ENCODE measurements at regions not wholly inside any gene's neighbourhood (a gene's known extent, or its start where the extent isn't known, plus 50 kb on each side); places are given as distances from the start of the nearest gene placed in this dataset.

DNA sequence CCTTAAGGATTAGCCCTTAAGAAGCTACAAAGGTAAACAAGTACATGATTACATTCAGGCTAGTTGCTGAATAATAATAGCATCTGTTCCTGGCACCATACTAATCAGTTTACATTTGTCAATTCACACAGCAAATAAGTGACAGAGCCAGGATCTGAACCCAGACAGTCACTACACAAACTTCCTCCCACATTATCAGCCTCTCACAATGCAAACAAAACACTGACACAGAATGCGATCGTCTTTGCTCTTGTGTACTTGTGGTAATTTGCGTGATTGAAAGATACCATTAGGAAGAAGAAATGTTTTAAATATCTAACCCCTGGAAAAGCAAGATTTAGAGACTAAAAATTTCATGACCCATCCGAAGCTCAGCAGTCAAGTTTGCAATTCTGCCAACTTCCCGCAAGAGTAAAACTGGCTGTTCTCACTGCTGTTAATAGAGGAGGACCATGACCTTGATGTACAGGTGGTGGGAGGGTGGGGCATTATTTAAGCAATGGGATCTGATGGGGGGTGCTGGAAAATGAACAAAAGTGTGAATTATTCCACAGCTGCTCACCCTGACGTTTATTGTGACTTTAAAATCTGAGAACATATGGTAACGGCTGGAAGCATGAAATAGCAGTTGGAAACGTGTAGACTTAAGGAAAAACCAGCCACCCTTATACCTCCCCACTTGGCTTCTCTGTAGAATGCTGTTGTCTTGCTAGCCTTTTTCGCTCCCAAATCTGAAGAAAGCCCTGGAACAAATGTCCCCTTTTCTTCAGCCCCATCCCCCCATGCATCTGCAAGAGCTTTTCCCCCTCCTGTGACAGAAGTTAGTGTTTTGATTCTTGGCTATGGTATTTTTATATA, 95.3 kb upstream of the ARMC2 start:
- DNase-seq, result no peak

DNA sequence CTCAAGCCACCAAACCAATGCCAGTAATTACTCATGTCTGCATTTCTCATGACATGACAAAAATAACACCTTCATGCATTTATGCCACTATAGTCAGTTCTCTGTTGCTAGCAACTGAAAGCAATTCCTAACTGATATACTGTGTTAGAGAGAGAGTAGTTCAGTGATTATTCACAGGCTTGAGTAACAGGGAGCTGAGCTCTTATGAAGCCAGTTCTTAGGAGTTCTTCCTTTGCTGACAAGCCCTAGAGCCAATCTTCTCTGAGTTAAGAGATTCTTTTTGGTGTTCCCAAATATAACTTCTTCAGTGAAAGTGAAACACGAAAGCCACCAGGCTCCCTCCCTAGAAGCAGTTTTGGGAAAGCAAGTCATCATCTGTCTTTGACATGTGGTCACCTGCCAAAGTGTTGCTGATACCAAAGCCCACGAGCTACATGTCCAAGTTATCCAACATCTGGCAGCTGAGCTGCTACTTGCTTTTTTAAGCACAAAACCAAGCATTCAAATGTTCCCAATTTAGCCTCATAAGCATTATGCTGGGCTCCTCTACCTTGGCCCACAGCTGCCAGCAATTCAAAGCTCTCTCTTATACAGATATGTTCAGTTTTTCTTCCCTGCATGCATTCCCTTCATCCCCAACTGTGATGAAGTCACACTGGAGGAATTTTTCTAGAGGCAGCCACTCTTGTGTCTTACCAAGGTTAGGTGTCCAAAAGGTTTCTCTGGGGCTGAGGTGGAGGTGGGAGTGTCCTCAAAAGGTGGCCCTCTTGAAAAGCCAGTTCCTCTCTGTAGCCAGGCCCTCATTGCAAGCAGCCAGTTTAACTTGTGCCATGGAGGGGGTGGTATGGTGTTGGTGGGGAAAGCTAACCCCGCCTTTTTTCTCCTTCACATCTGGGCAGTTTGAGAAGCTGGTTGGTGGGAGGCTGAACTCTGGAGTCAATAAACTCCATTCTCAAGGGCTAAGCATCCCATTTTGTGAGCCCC, 92.7 kb upstream of the ARMC2 start:
- DNase-seq, result no peak

GRCh38 chr6:108757357-108757756, 90.9 kb upstream of the ARMC2 start:
- DNase-seq, result no peak

DNA sequence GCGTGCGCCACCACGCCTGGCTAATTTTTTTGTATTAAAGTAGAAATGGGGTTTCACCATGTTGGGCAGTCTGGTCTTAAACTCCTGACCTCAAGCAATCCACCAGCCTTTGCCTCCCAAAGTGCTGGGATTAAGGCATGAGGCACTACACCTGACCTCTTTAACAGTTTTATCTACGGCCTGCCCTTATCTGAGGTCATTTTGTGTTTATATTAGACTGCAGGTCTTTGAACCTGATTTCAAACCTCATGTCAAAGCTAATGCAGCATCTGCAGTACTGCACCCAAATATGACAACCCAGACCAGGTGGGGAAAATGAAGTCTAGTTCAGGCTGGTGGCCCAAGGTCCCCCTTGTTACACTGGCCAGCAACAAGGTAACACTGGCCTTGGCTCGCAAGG, 89.3 kb upstream of the ARMC2 start:
- no peak for DNase-seq

DNA sequence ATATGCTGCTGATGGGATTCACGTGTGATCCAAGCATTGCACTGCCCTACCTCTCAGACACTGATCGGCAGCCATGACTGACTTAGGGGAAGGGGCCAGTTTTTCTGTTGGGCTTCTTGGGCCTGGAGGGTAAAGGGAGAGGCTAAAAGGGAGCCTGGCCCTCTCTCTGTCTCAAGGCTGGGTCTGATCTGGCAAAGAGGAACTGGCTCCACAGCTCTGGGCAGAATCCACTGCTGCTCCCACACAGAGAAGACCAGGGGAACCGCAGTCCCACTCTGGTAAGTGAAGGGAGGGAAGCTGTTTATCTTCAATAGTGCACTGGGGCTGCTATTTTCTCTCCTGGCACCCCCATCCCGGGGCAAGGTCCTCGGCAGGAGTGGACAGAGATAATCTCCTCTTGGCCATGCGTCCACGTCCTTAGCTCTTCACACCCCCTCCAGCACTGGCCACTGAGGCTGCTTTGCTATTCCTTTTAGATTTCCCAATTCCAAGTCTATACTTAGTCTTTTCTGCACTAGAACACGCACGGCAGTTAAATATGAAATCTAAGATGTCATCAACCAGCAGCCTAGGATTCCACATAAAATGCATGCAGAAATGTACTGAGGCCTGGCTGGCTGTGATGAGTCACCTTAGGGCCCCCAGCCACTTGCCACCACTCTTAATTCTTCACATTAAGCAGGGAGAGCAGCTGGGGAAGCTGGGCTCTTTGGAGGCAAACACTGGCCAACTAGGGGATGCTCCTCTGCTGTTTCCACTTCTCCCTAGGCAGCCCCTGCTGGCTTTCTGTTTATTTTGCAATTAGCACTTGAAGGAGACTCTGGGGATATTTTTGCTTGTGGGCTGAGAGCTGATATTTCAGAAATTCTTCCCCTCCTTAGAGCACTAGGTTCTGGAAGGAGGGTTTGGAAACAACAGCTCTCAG, 87.8 kb upstream of the ARMC2 start:
- DNase-seq, result no peak

GRCh38 chr6:108762394-108762793, 85.8 kb upstream of the ARMC2 start:
- DNase-seq, result no peak

DNA sequence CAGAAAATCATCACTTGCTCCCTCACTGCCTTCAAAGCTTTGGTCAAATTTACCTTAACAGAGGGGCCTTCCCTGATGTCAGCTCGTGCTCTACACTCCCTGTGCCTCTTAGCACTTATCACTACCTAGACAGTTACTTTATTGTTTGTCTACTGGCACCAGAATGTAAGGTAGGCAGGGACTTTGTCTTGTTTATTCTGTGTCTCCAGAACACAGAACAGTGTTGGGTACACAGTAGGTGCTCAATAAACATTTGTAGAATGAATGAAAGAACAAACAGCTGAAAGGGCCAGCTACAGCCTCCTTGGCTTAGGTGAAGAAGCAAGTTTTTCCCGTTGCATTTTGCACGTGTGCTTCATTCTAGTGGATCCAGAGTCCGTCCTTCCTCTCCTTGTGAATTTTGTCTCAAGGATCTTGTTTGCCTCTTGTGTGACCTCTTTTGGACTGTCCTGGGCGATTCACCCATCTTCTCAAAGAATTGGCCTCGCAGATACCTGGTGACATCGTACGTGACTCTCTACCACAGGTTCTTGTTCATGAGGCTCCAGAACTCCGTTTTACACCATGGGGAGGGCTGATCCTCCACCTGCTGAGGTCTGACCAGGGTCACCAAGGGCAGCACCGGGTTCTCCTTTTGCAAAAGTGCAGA, 84.2 kb upstream of the ARMC2 start:
- DNase-seq, result no peak

DNA sequence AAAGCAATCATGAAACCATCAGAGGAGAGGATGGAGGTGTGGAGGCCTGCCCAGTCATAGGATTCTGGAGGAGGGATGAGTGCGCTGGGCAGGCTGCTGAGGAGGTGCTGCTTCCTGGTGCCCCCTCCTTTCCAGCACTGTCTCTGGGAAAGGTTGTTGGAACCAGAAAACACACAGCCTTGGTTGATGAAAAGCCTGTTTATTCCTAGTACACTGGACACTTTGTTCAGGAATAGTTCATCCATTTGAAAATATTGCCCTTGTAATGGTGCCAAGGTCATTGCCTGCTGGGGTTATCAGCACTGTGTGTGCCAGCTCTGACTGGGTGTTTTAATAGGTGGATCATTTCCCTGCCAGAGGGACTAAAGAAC, 83.7 kb upstream of the ARMC2 start:
- no peak for DNase-seq

DNA sequence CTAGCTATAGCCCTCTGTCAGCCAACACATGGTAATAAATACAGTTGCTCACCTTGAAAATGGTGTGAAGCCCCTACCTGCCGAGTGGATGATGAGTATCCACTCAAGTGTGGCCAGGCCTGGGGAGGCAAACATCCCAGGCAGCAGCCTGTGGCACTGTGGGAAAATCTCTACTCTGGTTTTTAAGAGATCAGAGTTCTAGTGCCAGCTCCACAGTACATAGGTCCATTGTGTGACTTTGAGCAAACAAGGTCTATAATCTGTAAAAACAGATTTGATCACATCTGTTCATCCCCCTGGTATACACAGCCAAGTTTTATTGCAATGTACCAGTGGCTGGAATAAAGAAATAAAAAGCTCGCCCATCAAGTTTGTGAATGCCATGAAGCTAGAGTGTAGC, 82.7 kb upstream of the ARMC2 start:
- DNase-seq, result no peak

GRCh38 chr6:108766419-108766818, 81.8 kb upstream of the ARMC2 start:
- no peak for DNase-seq

DNA sequence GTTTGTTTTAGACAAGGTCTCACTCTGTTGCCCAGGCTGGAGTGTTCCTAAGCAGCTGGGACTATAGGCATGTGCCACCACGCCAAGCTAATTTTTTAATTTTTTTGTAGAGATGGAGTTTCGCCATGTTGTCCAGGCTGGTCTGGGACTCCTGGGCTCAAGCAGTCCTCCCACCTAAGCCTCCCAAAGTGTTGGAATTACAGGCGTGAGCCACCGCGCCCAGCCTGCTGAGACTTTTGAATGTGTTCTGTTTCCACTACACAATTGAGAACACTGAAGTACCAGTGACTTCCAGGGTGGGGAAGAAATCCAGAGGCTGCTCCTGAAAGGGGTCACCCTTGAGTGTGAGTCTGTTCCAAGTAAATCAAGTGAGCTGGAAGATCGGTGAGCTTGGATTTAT, 81.3 kb upstream of the ARMC2 start:
- DNase-seq, result no peak

GRCh38 chr6:108767418-108768165, 80.6 kb upstream of the ARMC2 start:
- no peak for DNase-seq

DNA sequence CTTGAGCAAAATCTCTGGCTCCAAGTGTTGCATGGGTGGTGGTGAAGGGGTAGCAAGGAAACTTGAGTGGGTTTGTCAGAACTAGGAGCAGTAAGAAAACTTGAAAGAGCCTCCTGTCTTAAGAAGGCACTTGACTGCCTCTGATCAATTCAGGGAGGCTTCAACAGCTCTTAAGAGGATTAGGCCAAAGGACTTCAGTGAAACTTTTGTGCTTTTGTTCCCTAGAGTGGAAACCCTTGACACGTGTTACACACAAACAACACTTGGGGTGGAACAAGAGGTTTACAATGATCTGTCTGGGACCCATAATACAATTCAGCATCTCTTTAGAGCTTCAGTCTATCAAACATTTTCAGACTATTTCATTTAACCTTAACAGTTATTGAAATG, 80.1 kb upstream of the ARMC2 start:
- DNase-seq, result no peak

DNA sequence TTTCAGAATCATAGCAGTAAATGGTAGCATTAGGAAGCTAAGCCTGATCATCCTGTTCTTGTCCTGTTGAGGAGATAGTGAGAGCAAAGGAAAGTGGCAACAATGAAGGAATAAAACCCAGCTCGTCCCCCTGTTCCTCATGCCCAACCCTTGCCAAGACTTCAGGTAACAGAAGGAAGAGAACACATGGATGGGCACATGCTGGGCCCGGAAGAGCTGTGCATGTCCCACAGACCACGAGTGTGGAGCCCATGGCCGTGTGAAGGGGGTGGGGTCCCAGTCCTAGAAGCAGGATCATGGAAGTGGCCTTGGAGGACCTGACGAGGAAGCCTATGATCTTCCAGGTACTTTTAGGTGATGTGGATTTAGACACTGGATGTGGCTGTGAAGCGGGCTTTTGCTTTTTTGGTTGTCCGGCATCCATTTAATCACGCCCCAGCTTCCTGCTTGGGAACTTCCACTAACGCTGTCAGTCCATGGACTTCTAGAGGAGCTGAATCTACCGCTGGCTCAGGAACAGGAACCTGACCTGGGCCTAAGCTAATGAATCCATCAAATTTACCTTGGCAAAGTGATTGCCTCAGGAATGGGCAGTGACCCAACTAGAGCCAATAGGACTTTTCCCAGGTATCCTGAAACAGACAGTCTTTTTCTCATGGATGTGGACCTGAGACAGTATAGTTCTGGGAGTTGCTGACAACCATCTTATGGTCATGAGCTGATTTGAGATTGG, 79.3 kb upstream of the ARMC2 start:
- DNase-seq, result no peak

DNA sequence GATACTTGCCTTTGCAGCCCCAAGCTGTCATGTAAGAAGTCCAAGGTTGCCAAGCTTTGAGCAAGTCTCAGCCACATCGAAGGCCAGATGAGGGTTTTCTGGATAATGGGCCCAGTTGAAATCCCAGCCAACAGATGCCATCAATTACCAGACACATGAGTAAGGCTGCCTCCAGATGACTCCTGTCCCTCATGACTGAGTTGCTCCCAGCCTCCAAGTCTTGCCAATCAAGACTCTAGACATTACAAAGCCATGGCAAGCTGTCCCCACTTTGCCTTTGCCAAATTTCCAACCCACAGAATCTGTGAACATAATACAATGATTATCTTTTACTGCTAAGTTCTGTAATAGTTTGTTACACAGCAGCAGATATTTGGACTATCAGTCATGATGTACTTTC, 76.8 kb upstream of the ARMC2 start:
- no peak for DNase-seq

DNA sequence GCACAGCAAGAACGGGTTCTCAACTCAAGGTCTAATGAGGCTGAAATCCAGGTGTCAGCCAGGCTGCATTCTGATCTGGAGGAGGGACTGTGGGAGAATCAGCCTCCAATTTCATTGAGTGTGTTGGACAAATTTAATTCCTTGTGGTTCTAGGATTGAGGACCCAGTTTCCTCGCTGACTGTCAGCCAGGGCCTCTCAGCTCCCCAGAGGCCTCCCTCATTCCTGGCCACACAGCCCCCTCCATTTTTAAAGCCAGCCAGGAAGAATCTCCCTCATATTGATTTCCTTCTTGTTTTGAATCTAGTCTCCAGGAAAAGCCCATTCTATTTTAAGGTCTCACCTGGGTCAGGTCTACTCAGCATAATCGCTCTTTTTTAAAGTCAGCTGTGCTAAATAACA, 73.7 kb upstream of the ARMC2 start:
- DNase-seq, result no peak

DNA sequence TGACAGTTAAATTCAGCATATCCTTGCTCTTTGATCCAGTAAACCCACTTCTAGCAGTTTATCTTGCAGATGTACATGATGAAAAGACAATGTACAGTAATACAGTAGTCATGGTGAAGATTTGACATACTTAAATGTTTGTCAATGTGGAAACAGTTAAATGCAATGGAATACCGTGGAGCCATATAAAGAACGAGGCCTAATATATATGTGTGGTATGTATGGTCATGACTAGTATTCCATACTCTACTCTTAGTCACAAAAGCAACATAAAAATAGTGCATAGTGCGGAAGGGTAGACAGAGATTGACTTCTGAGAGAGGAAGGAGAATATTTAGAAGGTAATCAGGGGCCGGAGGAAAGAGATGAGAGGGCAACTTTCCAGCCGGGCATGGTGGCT, 70.7 kb upstream of the ARMC2 start:
- no peak for DNase-seq

- no peak for DNase-seq
Measured at GRCh38 chr6:108778421-108779186, 69.6 kb upstream of the ARMC2 start.

DNA sequence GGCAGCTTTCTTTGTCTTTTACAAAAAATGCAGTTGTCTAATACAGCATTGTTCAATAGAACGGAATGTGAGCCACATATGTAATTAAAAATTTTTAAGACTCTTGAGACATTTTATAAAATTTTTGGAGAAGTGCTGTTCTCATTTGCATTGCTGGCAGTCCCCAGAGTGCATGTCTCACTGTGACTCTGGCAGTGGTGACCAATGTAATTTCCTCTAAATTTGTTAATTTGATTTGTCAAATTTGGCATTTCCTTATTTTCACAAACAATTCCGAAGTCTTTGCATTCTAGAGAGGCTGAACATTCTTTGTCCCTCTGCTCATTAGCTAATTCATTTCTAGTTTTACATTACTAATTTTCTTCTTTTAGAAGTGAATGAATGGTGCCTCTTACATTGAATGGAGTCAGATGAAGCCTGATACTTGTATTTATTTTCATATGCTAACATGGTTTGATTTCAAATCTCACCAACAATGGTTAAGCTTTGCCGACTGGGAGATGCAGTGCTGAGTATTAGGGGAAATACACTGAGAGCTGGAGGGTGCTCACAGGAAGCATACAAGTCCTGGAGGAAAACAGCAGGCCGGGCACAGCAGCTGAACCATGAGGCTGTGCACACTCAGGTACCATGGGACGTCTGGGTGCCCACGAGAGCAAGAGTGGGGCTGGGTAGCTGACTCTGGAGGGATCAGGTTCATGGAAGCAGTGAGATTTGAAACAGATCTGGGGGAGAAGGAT, 68.5 kb upstream of the ARMC2 start:
- DNase-seq, result no peak

Measured in activated effector memory CD4-positive, alpha-beta T cell treated with anti-CD3 and anti-CD28 coated beads, Interleukin-2, amount 50 U/mL, for 16 hours (primary cell).